Stomach (tissue), 4 donors: ENCODE measurements at regions not wholly inside any gene's neighbourhood (a gene's known extent, or its start where the extent isn't known, plus 50 kb on each side); places are given as distances from the start of the nearest gene placed in this dataset.

Experiments
- POLR2A ChIP-seq, 4 donors: fragments of 450-650 bp; IDR thresholded peaks; one replicate each; pipeline ENCODE4 v1.6.1; 2016; ENCODE audit warnings: antibody characterized with exemption in 4 of 4, control low read depth in 2 of 4, mild to moderate bottlenecking in 1 of 4, moderate library complexity in 1 of 4
- POLR2AphosphoS5 ChIP-seq, 3 donors: sonication (generic); formaldehyde crosslinking; IDR thresholded peaks; one replicate each; pipeline ENCODE4 v1.6.1; 2016; ENCODE audit warnings: antibody characterized with exemption in 3 of 3

DNA sequence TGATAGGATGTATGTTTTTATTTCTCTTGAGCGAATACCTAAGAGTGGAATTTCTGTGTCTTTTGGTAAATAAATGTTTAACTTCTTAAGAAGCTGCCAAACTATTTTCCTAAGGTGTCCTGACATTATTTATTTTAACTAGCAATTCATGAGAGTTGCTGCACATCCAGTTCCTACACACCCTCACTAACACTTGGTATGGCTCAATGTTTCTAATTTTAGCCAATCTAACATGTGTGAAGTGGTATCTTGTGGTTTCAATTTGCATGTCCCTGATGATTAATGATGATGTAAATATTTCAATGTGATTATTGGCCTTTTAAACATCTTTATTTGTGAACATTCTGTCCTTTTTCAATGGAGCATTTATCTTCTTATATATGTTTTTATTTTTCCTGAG is 2095.5 kb upstream of the C9orf72 start:
- no peak for TF ChIP-seq POLR2AphosphoS5 (IDR thresholded peaks at IDR 0.05)
- TF ChIP-seq POLR2A (IDR thresholded peaks at IDR 0.05), result no peak
